ENCODE measurements at regions not wholly inside any gene's neighbourhood (a gene's known extent, or its start where the extent isn't known, plus 50 kb on each side); places are given as distances from the start of the nearest gene placed in this dataset.

DNA sequence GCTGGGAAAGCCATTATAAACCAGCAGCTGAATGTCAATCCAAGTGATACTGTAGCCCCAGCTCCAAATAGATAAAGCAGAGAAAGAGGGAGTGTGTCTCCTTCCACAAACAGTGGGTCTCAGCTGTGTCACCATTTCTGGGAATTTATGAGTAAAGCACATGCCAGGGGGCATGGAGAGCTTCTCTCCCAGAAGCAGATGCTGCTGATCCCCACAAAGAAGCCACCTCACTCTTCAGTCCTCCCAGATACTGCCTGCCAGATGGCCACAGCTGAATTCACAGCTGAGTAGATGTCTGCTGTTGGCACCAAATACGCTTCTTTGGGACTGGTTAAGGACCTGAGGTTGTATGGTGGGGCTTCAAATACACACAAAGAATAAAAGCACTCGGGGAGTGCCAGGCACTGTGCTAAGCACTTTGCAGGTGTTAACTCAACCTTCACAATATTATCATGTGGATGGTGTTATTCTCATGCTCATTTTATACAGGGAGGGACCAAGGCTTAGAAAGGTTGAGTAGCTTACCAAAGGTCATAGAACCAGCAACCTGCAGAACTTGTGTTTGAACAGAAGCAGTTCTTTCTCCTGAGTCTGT is 298.3 kb downstream of the CDH11 start:
- DNase-seq, result no peak

DNA sequence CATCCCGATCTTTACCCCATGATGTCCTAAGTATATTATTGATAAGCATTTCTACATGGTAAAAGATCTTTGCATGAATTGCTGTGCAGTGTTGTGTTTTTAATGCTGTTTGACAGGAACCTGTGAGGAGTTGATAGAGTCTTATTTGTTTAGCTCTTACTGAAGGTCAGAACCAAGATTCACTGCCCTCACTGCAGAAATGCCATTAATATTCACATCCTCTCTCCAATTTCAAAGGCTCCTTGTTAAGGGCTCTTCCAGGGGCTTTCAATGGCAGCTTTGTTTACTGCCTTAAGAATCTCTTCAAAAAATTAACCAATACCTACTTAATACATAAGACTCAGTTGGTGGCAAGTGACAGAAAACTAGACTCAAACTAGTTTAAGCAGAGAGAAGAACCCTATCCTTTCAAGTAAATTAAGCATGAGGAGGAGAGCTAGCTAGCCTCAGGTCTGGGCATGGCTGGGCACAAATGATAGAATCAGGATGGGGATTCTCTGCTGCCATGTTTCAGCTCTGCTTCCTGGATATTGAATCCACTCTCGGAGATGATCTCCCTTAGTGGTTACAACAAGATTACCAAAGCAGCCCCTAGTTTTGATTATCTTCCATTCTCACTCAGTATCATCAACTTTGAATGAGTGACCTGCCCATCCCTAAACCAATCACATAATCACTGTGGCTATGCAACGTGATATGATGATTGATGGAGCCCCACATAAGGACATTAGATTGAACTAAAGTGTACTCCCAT is 311.8 kb downstream of the CDH11 start:
- DNase-seq, result no peak

DNA sequence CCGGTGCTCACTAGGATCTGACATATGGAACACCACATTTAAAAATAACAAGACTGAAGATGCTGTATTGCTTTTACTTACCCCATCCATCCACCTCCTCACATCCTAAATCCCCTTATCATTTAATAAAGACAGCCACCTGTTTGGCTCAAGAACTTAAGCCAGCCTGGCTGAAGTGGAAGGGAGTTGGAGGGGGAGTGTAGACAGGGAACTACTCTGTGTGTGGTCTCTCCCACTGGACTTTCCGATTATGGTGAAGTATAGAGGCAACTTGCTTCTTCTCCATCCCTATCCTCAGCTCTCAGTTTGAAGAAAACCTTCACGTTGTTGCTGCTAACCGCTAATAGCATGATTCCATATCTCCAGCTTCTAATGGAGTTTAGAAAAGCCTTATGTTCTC is 313.4 kb downstream of the CDH11 start:
- DNase-seq, result no peak

DNA sequence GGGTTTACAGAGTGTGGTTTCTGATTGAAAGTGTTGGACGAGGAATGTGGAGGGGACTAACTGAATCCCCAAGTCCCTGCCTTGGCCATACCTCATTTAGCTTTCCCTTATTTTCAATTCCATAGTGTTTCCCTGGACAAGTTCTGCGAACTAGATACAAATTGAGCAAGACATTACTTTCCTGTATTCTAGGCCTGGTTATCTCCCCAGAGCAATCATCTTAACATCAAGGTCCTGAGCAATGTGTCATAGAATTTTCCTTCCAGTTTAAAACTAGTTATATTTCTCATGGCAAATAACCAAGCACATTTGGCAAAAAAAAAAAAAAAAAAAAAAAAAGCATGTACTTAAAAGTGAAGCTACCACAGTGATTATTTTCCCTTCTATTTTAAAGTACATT is 330.1 kb downstream of the CDH11 start:
- DNase-seq, result no peak

DNA sequence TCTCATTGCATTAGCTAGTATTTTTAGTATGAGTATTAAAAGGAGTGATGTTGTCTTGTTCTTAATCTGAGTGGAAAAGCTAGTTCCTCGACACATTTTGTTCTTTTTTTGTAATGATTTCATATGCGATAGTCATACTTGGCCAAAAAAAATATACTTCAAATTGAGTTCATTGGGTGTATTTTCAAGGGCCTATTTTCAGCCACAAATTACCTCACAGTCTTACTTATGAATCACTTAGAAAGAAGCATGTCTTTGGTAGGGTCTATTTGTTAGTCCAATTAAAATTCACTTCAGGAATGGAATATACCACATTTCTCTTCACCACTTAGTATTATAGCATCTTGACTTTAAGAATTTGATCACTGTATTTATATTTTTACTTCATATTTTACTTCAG is 337.2 kb downstream of the CDH11 start:
- DNase-seq, result no peak

DNA sequence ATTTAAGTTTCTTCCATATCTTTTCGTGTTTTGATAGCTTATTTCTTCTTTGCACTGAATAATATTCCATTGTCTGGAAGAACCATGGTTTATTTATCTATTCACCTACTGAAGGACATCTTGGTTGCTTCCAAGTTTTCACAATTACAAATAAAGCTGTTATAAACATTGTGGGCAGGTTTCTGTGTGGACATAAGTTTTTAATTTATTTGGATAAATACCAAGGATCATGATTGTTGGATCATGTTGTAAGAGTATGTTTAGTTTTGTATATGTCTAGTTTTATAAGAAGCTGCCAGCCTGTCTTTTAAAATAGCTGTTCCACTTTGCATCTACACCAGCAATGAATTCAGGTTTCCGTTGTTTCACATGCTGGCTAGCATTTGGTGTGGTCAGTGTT is 339.4 kb downstream of the CDH11 start:
- DNase-seq, result no peak

DNA sequence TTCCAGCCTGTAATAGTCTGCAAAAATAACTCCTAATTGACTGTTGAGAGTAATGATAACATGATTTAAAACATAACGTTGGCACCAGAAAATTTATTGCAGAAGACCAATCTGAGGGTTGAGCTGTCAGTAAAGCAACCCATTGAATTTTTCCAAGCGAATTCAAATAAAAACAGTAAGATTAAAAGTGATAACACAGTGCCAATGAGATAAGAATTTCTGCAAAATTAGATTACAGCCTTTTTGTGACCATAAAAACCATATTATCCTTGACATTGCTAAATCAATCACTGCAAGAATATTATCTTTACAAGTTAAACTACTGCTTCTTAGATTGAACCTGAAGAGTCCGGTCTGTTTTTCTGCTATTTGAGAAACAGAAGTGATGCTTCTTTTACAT is 341.4 kb downstream of the CDH11 start:
- DNase-seq, result no peak

DNA sequence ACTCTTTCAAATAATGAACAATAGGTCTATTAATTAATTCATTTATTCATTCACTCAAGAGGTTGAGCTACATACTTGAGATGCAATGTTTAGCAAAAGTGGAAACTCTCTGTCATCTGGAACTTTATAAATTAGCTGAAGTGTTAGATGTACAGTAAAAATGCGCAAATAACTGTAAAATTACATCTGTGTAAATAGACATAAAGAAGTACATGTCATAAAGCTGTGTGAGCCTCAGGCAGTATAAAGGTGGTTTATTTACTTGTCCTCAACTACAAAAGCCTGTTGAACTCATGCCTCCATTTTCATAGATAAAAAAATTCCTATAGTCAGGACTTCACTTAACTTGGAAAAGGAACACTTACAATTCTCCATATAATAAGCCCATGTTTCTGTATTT is 343.1 kb downstream of the CDH11 start:
- no peak for DNase-seq

DNA sequence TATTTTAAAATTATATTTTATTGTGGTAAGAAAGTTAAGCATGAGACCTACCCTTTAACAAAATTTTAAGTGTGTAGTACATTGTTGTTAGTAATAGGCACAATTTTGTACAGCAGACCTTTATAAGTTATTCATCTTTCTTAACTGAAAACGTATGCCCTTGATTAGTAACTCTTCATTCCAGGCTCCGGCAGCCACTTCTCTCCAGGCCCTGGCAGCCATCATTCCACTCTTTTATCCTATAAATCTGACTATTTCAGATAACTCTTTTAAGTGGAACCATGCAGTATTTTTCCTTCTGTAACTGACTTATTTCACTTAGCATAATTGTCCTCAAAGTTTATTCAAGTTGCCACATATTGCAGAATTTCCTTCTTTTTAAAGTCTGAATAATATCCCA is 348.2 kb downstream of the CDH11 start:
- no peak for DNase-seq

DNA sequence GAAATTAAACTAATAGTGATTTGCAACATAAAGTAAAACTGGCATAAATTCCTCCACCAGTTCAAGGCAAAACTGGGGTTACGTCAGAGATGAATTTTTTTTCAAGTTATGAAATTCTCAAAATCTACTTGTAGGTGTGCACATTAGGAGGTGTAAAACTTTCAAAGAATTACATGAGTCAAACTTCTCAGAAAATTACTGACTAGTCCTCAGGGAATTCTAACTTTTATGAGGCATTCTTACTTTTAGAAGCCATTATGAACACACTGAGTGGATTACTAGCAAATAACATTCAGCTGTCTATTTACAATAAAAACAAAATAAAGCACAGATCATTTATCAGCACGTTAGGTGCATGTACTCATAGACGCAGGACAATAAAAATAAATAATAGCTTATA is 348.7 kb downstream of the CDH11 start:
- no peak for DNase-seq

DNA sequence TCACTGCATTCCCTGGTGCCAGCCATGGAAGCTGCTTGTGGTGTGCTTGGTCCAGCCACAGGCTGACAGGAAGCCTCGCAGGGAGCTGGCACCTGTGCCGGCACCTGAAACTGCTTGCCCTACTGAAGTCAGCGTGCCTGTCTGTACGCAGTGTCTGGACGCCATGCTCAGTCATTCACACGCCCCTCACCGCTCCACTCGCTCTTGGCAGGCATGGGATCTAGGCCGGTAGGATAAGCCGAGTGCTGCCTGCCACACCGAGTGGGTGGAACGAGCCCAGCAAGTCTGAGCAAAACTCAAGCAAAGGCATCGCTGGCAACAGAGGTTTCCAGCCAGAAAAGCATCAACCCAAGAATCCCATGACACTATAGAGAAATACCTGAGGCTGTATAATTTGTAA is 350.6 kb downstream of the CDH11 start:
- no peak for DNase-seq

DNA sequence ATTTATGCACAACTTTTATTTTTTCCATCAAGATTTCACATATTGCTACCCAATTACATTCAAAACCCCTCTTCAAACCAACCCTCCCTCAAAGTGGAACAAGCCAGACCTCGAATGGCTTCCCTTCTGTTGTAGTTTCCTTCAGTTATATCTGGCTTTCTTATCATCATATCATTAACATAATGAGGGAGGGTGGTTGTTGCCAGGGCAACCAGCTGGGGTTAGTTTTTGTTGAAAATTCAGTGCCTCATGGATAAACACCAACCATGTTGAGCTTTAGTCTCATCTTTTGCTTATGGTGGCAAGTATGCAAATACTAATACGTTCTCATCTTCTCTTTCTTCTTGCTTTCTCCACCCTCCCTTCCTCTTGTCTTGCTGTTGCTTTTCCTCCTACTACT is 359.7 kb downstream of the CDH11 start:
- DNase-seq, result no peak

DNA sequence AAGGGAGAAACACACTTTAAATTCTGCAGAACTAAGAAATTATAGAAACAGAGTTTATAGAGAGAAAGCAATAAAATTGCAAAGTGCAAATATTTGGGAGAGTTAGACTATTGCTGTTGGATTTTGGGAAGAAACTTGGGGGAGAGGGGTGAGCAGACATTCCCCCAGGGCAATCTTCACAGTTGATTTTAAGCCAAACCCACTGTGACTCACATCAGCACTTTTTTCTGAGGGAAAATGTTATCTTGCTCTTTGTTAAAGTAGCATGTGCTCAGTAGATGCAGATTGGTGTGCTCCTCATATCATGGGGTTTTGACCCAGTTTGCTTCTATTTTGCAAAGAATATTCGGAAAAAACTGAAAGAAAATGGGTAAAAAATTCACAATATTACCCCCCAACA is 367.6 kb downstream of the CDH11 start:
- no peak for DNase-seq

DNA sequence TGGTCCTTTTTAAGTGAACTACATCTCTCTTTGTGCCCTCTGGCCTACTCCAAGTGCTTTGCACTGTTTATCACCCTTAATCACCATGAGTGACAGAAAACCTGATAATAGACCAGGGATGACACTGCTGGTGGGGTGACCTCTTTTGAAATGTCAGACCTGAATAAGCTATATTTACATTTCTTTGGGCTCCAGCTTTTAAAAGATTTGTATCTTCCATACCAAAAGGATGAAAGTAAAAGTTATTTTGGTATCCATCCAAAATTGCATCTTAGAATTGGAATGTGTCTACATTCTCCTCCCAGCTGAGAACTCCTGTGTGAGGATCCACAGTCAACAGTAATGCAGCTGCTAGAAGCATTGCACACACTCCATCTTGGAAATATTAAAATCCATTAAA is 370.0 kb downstream of the CDH11 start:
- no peak for DNase-seq

DNA sequence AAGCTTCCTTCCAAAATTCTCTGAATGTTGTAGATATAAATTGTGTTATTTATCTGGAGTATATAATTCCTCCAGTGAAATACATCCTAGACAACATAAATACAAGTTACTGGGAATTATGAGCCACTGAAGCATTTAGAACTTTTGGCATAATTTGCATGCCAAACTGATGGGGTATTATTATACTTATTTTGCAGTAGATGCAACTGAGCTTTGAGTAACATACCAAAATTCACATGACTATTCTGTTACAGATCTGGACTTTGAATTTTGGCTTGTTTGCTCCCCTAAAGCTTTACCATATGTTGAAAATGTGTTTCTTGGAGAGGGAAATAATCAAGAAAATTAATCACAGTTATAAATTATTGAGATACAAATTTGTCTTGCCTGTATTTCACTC is 372.5 kb downstream of the CDH11 start:
- no peak for DNase-seq

DNA sequence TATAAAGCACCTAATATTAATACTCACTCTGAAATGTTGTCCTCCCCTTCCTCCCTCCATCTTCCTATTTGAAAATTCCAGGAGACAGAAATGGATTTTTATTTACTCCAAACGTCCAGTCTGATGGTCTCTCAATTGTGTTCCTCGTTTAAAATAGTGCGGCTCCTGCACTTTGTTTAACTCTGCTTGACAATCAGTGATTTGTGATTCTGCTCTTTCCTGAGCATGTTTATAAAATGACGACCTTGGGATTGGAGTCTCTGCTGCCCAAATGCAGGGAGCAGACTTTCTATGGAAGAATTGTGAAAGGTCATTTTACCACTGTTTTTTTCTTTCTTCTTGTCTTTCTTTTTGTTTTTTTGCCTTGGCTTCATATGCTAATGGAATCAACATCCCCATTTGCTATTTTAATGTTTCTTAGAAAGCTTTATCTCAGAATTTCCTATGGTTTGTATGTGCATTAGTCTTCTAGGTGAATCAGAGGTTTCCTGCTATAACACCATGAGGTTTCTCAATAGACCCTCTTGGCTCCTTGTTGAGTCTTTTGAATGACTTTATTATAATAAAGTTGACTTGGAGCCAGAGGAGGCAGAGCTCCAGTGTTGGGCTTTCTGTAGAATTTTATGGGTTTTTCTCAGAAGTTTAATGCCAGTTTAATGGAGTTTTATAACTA is 376.5 kb downstream of the CDH11 start:
- DNase-seq, result no peak

DNA sequence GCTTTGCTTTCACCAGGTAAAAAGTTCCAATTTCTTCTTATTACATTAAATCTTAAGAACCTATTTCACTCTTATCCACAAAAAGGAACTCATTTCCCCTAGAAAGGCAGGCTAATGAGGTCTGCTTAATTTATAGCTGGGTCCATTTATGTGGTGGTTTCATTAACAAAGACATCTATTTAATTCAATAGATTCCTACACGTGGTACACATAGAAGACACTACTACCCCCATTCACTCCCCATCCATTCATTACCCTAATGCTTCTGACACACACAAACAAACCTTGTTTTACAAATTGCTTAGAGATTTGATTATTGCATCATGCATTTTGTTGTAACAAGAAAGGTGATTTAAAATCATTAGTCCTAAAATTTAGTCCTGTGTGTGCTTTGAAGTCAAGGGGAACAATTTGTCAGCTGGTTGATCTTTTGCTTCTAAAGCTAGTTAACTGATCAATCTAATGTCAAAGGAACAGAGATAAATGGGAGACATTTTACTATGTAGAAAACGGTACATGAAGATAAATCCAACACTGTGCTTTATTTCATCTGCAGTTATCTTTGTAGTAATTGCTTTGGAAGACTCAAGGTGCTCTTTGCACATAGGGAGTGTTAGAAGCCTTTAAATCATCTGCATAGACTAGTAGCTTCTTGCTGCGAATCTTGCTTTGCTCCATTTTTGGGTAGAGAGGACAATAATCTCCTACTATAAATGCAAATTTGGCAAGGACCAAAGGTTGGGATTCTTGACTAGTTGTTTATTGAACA is 379.2 kb downstream of the CDH11 start:
- no peak for DNase-seq

DNA sequence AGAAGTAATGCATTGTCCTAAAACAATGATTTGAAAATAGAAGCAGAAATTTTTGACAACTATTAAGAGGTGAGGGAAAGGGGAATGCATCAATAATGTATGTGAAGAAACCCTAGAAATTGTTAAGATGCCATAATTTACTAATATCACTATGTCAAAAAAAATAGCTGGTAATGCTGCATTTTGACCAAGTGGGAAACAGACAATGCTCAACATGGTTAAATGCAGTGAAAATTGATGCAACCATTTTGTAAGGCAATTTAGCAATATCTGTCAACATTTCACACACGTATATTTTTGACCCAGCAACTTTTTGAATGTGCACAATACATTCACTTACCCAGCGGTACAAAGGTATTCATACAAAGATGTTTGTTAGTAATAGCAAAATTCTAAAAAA is 381.6 kb downstream of the CDH11 start:
- DNase-seq, result no peak

DNA sequence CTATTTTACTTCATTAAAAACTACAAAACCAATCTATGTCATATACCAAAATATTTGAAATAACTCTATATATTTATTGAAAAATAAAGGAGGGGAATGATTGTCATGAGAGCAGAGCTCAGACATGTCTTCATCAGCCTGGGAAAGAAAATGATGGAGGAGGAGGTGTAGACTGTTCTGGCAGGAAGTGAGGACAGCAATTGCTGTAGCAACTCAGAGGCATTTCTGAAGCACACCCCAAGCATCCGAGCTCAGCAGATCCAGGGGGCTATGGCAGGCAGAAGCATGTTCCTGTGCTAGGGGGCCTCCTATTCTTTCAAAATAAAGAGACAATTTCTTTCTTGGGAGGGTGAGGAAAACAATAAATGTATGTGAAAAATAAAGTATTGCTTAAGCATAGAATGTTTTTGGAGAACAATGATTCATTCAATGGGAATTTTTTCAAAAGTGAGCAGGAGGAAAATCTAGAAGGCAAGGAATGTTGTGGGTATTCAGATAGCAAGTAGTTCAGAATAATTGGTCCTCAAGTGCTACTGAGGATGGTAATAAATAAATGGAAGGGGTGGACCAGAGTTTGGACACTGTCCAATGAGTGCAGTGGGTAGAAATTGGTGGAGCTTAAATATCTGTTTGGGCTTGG is 383.4 kb downstream of the CDH11 start:
- DNase-seq, result no peak

DNA sequence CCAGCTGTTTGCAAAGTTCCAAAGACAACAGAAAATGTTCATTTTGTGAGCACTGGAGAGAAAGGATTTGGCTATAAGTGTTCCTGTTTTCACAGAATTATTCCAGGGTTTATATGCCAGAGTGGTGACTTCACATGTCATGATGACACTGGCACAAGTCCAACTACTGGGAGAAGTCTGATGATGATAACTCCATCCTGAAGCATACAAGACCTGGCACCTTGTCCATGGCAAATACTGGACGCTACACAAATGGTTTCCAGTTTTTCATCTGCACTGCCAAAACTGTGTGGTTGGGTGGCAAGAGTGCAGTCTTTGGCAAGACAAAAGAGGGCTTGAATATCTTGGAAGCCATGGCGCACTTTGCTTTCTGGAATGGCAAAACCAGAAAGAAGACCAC is 385.0 kb downstream of the CDH11 start:
- DNase-seq, result no peak

DNA sequence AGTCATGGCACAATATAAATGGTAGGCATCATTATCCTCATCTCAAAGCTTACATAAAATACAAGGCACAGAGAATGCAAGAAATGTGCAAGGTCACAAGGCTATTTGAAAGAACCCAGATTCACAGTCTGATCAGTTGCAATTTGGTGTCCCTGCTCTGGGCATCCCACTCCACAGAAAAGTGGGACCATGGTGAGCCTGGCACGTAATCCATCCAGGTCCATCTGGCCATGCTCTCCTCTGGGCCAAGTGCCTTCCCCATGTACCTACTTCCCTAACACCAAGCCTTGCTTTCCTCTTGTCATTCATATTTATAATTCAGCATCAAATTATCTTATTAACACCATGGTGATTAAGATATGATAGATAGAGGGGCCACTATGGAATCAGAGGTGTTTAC is 390.0 kb downstream of the CDH11 start:
- DNase-seq, result no peak

DNA sequence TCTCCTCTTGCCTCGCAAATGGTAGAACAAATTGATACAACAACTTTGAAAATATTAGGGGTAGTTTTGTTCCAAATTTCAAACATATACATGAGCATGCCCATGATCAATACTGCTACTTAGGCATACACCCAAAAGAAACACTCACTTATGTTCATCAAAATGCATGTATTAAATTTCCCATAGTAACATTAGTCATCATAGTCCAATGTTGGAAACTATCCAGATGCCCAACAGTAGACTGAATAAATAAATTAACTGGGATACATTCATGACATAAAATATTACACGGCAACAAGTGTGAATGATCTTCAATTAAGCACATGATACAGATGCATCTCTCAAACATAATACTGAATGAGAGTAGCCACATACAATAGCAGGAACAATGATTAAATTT is 391.6 kb downstream of the CDH11 start:
- no peak for DNase-seq

DNA sequence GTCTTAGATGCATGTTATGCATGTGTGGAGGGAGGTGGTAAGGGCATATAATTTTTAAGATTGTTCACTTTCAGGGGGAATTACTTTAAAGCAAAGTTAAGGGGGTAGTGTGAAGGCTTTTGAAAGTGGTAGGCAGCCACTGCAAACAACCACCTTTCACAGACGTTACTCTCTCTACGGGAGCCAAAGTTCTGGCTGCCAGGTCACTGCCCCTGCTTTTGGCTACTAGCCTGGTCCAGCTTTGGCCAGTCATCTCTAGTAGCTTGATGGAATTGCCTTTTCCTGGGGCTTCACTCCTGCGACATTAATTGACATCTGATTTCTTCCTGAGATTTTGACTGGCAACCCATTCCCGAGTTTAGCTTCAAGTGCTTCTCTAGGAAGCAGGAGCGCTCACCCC is 397.5 kb downstream of the CDH11 start:
- DNase-seq, result no peak
